Liver (tissue), 8 donors: ENCODE measurements at regions not wholly inside any gene's neighbourhood (a gene's known extent, or its start where the extent isn't known, plus 50 kb on each side); places are given as distances from the start of the nearest gene placed in this dataset.

Experiments
- DNase-seq: peaks from one replicate; pipeline ENCODE4 v3.0.0-alpha.2; 2017; ENCODE audit warnings: low spot score
- H3K27ac ChIP-seq, 2 donors: one replicate each; pipeline ENCODE4 v1.7.0; 2013; ENCODE audit warnings: inconsistent platforms in 2 of 2, low read length in 2 of 2, control low read depth in 1 of 2, low read depth in 1 of 2, mild to moderate bottlenecking in 1 of 2
- H3K27me3 ChIP-seq, 4 donors: one replicate each; pipeline versions ENCODE4 v1.6.1 to v1.7.0; 2013; ENCODE audit warnings: low read length in 3 of 4, inconsistent platforms in 1 of 4, mild to moderate bottlenecking in 1 of 4, moderate library complexity in 1 of 4; ENCODE audit not compliant: control insufficient read depth in 4 of 4, insufficient read depth in 4 of 4
- H3K36me3 ChIP-seq, 4 donors: one replicate each; pipeline versions ENCODE4 v1.6.1 to v1.7.0; 2013; ENCODE audit warnings: low read length in 3 of 4, mild to moderate bottlenecking in 3 of 4, low read depth in 1 of 4, moderate library complexity in 1 of 4; ENCODE audit not compliant: control insufficient read depth in 4 of 4, insufficient read depth in 3 of 4
- H3K4me1 ChIP-seq, 4 donors: one replicate each; pipeline versions ENCODE4 v1.6.1 to v1.7.0; 2013; ENCODE audit warnings: low read length in 3 of 4, mild to moderate bottlenecking in 3 of 4, moderate library complexity in 1 of 4; ENCODE audit not compliant: control insufficient read depth in 4 of 4, insufficient read depth in 4 of 4
- H3K4me3 ChIP-seq, 3 donors: one replicate each; pipeline versions ENCODE4 v1.6.1 to v1.7.0; 2013; ENCODE audit warnings: low read length in 3 of 3, control low read depth in 1 of 3, low read depth in 1 of 3, mild to moderate bottlenecking in 1 of 3
- H3K9ac ChIP-seq, 2 donors: one replicate each; pipeline ENCODE4 v1.7.0; 2013; ENCODE audit warnings: low read length in 2 of 2, mild to moderate bottlenecking in 2 of 2, moderate library complexity in 2 of 2, control low read depth in 1 of 2, low read depth in 1 of 2
- H3K9me3 ChIP-seq, 4 donors: one replicate each; pipeline versions ENCODE4 v1.6.1 to v1.7.0; 2013; ENCODE audit warnings: low read length in 3 of 4; ENCODE audit not compliant: control insufficient read depth in 4 of 4
- EGR1 ChIP-seq, 2 donors: IDR thresholded peaks; 2 replicates each; pipeline ENCODE4 v1.6.1; 2016 to 2018; ENCODE audit warnings: antibody characterized with exemption in 2 of 2, low read depth in 2 of 2
- FOXA1 ChIP-seq: IDR thresholded peaks from 2 replicates; pipeline ENCODE4 v1.6.1; 2016; ENCODE audit warnings: antibody characterized with exemption
- FOXA2 ChIP-seq: IDR thresholded peaks from 2 replicates; pipeline ENCODE4 v1.6.1; 2016; ENCODE audit warnings: antibody characterized with exemption
- GABPA ChIP-seq, 2 donors: IDR thresholded peaks in 1 of 2; conservative IDR thresholded peaks in 1 of 2; 2 replicates each; pipeline ENCODE4 v1.6.1; 2016; ENCODE audit warnings: antibody characterized with exemption in 2 of 2, mild to moderate bottlenecking in 1 of 2, moderate library complexity in 1 of 2
- HNF4A ChIP-seq, 2 donors: conservative IDR thresholded peaks; 2 replicates each; pipeline ENCODE4 v1.6.1; 2016; ENCODE audit warnings: antibody characterized with exemption in 2 of 2, mild to moderate bottlenecking in 2 of 2
- HNF4G ChIP-seq: IDR thresholded peaks from 2 replicates; pipeline ENCODE4 v1.6.1; 2016; ENCODE audit warnings: antibody characterized with exemption
- JUND ChIP-seq, 2 donors: IDR thresholded peaks; 2 replicates each; pipeline ENCODE4 v1.6.1; 2016; ENCODE audit warnings: antibody characterized with exemption in 2 of 2
- NR2F2 ChIP-seq: IDR thresholded peaks from 2 replicates; pipeline ENCODE4 v1.6.1; 2016; ENCODE audit warnings: antibody characterized with exemption
- RXRA ChIP-seq, 2 donors: IDR thresholded peaks; 2 replicates each; pipeline ENCODE4 v1.6.1; 2017 to 2018; ENCODE audit warnings: antibody characterized with exemption in 2 of 2, mild to moderate bottlenecking in 1 of 2
- SP1 ChIP-seq: IDR thresholded peaks from 2 replicates; pipeline ENCODE4 v1.6.1; 2018; ENCODE audit warnings: antibody characterized with exemption, mild to moderate bottlenecking
- TAF1 ChIP-seq: conservative IDR thresholded peaks from 2 replicates; pipeline ENCODE4 v1.6.1; 2016; ENCODE audit warnings: antibody characterized with exemption, mild to moderate bottlenecking
- YY1 ChIP-seq: IDR thresholded peaks from 2 replicates; pipeline ENCODE4 v1.6.1; 2016; ENCODE audit warnings: antibody characterized with exemption, mild to moderate bottlenecking
- WGBS: extraction: QIAGEN DNeasy Blood & Tissue Kit; methylation state at CpG from one replicate; pipeline ENCODE4 v1.1.7; 2013; 5-methylcytosine and 5-hydroxymethylcytosine counted together
- TF ChIP-seq, protein P1 (sequence below): fragments of 150-350 bp; IDR thresholded peaks from 2 replicates; pipeline ENCODE4 v1.5.1; 2017; ENCODE audit warnings: improper control_type of control experiment, low read depth, low read length; ENCODE audit not compliant: missing input control
- TF ChIP-seq, protein P2 (sequence below): IDR thresholded peaks from 2 replicates; pipeline ENCODE4 v1.6.1; 2016; ENCODE audit warnings: antibody characterized with exemption, mild to moderate bottlenecking
- TF ChIP-seq, protein P3 (sequence below): IDR thresholded peaks from 2 replicates; pipeline ENCODE4 v1.6.1; 2016; ENCODE audit warnings: antibody characterized with exemption
- TF ChIP-seq, protein P4 (sequence below): IDR thresholded peaks from 2 replicates; pipeline ENCODE4 v1.6.1; 2016; ENCODE audit warnings: antibody characterized with exemption
- TF ChIP-seq, protein P5 (sequence below): IDR thresholded peaks from 2 replicates; pipeline ENCODE4 v1.6.1; 2016; ENCODE audit warnings: antibody characterized with exemption
- donor health status: healthy.
- donor health status: healthy.
- donor health status: healthy.
- donor health status: healthy.
- donor health status: healthy.

DNA sequence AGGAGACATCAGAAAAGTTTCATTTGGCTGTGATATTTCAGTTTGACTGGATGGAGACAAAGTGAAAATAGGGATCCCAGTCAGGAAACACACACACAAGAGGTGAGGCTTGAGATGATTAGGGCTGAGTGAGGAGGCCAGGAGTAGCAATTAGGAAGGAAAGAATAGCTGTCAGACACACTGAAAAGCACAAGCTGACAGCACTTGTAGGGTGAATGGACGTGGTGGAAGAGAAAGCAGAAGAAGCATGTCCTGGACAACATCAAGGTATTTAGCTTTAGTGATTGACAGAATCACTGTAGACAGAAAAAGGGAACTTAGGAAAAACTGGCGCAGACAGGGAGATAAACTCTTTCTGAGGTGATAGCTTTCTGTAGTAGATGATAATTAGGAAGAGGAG, 347.7 kb downstream of the TGFB2 start:
- no peaks in the 10 kb centered on the region for H3K9me3 ChIP-seq
- peaks cover 0 to 2% (median 0%) of the 10 kb centered on the region in 4 donors for H3K27me3 ChIP-seq
- no peak overlapping the region for H3K27ac ChIP-seq
- DNase-seq, result no peak
- no peaks in the 10 kb centered on the region for H3K4me1 ChIP-seq
- WGBS, result 65% methylated on average over 2 of the region's 2 CpGs
- no peak overlapping the region for H3K4me3 ChIP-seq
- H3K36me3 ChIP-seq, result no peaks in the 10 kb centered on the region
- TF ChIP-seq HNF4G (no peak), GABPA (IDR thresholded peaks at IDR 0.05 in 1 of 2, conservative IDR thresholded peaks at IDR 0.05 in 1 of 2) (no peak), RXRA (IDR thresholded peaks at IDR 0.05) (no peak), EGR1 (IDR thresholded peaks at IDR 0.05; ENCODE audit: low read depth in 2 of 2) (no peak), TAF1 (no peak), YY1 (no peak), FOXA2 (no peak), FOXA1 (no peak), JUND (IDR thresholded peaks at IDR 0.05) (no peak), NR2F2 (no peak)
- TF ChIP-seq, protein P1, sequence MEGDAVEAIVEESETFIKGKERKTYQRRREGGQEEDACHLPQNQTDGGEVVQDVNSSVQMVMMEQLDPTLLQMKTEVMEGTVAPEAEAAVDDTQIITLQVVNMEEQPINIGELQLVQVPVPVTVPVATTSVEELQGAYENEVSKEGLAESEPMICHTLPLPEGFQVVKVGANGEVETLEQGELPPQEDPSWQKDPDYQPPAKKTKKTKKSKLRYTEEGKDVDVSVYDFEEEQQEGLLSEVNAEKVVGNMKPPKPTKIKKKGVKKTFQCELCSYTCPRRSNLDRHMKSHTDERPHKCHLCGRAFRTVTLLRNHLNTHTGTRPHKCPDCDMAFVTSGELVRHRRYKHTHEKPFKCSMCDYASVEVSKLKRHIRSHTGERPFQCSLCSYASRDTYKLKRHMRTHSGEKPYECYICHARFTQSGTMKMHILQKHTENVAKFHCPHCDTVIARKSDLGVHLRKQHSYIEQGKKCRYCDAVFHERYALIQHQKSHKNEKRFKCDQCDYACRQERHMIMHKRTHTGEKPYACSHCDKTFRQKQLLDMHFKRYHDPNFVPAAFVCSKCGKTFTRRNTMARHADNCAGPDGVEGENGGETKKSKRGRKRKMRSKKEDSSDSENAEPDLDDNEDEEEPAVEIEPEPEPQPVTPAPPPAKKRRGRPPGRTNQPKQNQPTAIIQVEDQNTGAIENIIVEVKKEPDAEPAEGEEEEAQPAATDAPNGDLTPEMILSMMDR, result no peak
- TF ChIP-seq, protein P2, sequence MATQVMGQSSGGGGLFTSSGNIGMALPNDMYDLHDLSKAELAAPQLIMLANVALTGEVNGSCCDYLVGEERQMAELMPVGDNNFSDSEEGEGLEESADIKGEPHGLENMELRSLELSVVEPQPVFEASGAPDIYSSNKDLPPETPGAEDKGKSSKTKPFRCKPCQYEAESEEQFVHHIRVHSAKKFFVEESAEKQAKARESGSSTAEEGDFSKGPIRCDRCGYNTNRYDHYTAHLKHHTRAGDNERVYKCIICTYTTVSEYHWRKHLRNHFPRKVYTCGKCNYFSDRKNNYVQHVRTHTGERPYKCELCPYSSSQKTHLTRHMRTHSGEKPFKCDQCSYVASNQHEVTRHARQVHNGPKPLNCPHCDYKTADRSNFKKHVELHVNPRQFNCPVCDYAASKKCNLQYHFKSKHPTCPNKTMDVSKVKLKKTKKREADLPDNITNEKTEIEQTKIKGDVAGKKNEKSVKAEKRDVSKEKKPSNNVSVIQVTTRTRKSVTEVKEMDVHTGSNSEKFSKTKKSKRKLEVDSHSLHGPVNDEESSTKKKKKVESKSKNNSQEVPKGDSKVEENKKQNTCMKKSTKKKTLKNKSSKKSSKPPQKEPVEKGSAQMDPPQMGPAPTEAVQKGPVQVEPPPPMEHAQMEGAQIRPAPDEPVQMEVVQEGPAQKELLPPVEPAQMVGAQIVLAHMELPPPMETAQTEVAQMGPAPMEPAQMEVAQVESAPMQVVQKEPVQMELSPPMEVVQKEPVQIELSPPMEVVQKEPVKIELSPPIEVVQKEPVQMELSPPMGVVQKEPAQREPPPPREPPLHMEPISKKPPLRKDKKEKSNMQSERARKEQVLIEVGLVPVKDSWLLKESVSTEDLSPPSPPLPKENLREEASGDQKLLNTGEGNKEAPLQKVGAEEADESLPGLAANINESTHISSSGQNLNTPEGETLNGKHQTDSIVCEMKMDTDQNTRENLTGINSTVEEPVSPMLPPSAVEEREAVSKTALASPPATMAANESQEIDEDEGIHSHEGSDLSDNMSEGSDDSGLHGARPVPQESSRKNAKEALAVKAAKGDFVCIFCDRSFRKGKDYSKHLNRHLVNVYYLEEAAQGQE, result no peak
- TF ChIP-seq, protein P3, sequence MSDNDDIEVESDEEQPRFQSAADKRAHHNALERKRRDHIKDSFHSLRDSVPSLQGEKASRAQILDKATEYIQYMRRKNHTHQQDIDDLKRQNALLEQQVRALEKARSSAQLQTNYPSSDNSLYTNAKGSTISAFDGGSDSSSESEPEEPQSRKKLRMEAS, result no peak
- H3K9ac ChIP-seq, result no peak overlapping the region

DNA sequence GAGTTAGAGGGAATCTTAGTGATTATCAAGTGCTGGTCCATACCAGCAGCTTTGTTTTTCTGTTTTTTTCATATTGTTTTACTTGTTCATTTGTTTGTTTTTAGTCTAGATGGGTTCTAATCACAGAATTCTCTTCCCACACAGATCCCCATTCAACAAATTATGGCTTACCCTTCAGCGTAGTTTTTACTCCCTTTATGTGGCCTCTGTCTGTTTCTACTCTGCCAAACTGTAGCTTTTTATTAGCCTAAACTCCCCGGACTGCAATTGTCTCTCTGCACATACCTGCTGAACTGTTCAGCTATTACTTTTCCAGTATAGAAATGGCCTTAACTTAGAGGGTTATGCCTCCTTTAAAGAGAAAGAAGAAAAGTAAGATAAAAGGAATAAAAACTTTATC, 348.5 kb downstream of the TGFB2 start:
- Histone ChIP-seq H3K4me1 (no peaks in the 10 kb centered on the region), H3K9me3 (no peaks in the 10 kb centered on the region), H3K27me3 (peaks cover 0 to 2% (median 0%) of the 10 kb centered on the region in 4 donors), H3K9ac (no peak overlapping the region), H3K4me3 (no peak overlapping the region), H3K36me3 (no peaks in the 10 kb centered on the region), H3K27ac (no peak overlapping the region)
- TF ChIP-seq YY1, result no peak
- no peak for TF ChIP-seq TAF1
- TF ChIP-seq, protein P4, sequence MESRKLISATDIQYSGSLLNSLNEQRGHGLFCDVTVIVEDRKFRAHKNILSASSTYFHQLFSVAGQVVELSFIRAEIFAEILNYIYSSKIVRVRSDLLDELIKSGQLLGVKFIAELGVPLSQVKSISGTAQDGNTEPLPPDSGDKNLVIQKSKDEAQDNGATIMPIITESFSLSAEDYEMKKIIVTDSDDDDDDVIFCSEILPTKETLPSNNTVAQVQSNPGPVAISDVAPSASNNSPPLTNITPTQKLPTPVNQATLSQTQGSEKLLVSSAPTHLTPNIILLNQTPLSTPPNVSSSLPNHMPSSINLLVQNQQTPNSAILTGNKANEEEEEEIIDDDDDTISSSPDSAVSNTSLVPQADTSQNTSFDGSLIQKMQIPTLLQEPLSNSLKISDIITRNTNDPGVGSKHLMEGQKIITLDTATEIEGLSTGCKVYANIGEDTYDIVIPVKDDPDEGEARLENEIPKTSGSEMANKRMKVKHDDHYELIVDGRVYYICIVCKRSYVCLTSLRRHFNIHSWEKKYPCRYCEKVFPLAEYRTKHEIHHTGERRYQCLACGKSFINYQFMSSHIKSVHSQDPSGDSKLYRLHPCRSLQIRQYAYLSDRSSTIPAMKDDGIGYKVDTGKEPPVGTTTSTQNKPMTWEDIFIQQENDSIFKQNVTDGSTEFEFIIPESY, result no peak
- no peak for TF ChIP-seq RXRA (IDR thresholded peaks at IDR 0.05)
- no peak for TF ChIP-seq SP1
- no peak for TF ChIP-seq NR2F2
- TF ChIP-seq HNF4A (conservative IDR thresholded peaks at IDR 0.05), result no peak
- no peak for TF ChIP-seq EGR1 (IDR thresholded peaks at IDR 0.05; ENCODE audit: low read depth in 2 of 2)
- no peak for TF ChIP-seq GABPA (IDR thresholded peaks at IDR 0.05 in 1 of 2, conservative IDR thresholded peaks at IDR 0.05 in 1 of 2)
- TF ChIP-seq, protein P3, result no peak
- TF ChIP-seq, protein P5, sequence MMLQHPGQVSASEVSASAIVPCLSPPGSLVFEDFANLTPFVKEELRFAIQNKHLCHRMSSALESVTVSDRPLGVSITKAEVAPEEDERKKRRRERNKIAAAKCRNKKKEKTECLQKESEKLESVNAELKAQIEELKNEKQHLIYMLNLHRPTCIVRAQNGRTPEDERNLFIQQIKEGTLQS, result no peak
- TF ChIP-seq FOXA2, result no peak
- no peak for DNase-seq
- 64% methylated on average over 2 of the region's 2 CpGs for WGBS
